Naive thymus-derived CD4-positive, alpha-beta T cell (primary cell): ENCODE measurements at regions not wholly inside any gene's neighbourhood (a gene's known extent, or its start where the extent isn't known, plus 50 kb on each side); places are given as distances from the start of the nearest gene placed in this dataset.

Experiments
- ATAC-seq: fragments of 150-1000 bp; cut with Tn5 transposase; 2 replicates; pipeline ENCODE4 v1.10.0; 2021; ENCODE audit warnings: mild to moderate bottlenecking, moderate library complexity
- CTCF ChIA-PET: fragments of 350-600 bp; sonication (Branson Sonifier 250); formaldehyde crosslinking; loops from one replicate; lab custom pipeline; 2021; ENCODE audit warnings: antibody characterized with exemption; lab: Charles Lee
- POLR2A ChIA-PET: fragments of 350-600 bp; sonication (Branson Sonifier 250); formaldehyde crosslinking; loops from one replicate; lab custom pipeline; 2021; ENCODE audit warnings: antibody characterized with exemption, inconsistent platforms; lab: Charles Lee
- DNase-seq, 9 donors: peaks; one replicate each; pipeline versions ENCODE4 v3.0.0 to v3.0.0-alpha.2; 2020 to 2022; ENCODE audit warnings: mixed read lengths in 1 of 9
- H3K27ac ChIP-seq: one replicate; pipeline ENCODE4 v1.7.0; 2013; ENCODE audit warnings: mild to moderate bottlenecking, low read depth, low read length, moderate library complexity
- H3K27me3 ChIP-seq, 2 donors: one replicate each; pipeline ENCODE4 v1.7.0; 2013; ENCODE audit warnings: low read length in 2 of 2, mild to moderate bottlenecking in 2 of 2, moderate library complexity in 2 of 2; ENCODE audit not compliant: control insufficient read depth in 2 of 2, insufficient read depth in 2 of 2
- H3K36me3 ChIP-seq, 3 experiments: 1 replicate in 2 of 3; 2 replicates in 1 of 3; pipeline ENCODE4 v1.7.0; 2013; ENCODE audit warnings: low read length in 3 of 3, mild to moderate bottlenecking in 3 of 3, moderate library complexity in 1 of 3; ENCODE audit not compliant: insufficient read depth in 3 of 3, control insufficient read depth in 2 of 3
- H3K4me1 ChIP-seq, 2 donors: one replicate each; pipeline ENCODE4 v1.7.0; 2013; ENCODE audit warnings: low read length in 2 of 2, mild to moderate bottlenecking in 2 of 2, moderate library complexity in 1 of 2; ENCODE audit not compliant: control insufficient read depth in 2 of 2, insufficient read depth in 2 of 2
- H3K4me3 ChIP-seq: 2 replicates; pipeline ENCODE4 v1.7.0; 2013; ENCODE audit warnings: mild to moderate bottlenecking, low read length
- H3K9me3 ChIP-seq, 3 experiments: 1 replicate in 2 of 3; 2 replicates in 1 of 3; pipeline ENCODE4 v1.7.0; 2013; ENCODE audit warnings: low read length in 3 of 3; ENCODE audit not compliant: control insufficient read depth in 2 of 3
- H3K27ac Mint-ChIP-seq, 9 donors: one replicate each; pipeline ENCODE4 v1.8.0; 2020 to 2022; ENCODE audit warnings: mixed read lengths in 9 of 9, mild to moderate bottlenecking in 8 of 9, moderate library complexity in 5 of 9, inconsistent platforms in 2 of 9
- H3K27me3 Mint-ChIP-seq, 5 donors: one replicate each; pipeline ENCODE4 v1.8.0; 2021 to 2022; ENCODE audit warnings: mixed read lengths in 5 of 5, mild to moderate bottlenecking in 1 of 5
- H3K36me3 Mint-ChIP-seq, 5 donors: one replicate each; pipeline ENCODE4 v1.8.0; 2020 to 2022; ENCODE audit warnings: mixed read lengths in 5 of 5, mild to moderate bottlenecking in 3 of 5, inconsistent platforms in 1 of 5
- H3K4me1 Mint-ChIP-seq, 7 donors: one replicate each; pipeline ENCODE4 v1.8.0; 2020 to 2022; ENCODE audit warnings: mixed read lengths in 7 of 7, mild to moderate bottlenecking in 3 of 7, inconsistent platforms in 1 of 7
- H3K4me3 Mint-ChIP-seq, 10 donors: one replicate each; pipeline ENCODE4 v1.8.0; 2020 to 2022; ENCODE audit warnings: mild to moderate bottlenecking in 10 of 10, mixed read lengths in 10 of 10, moderate library complexity in 6 of 10, inconsistent platforms in 2 of 10
- H3K9me3 Mint-ChIP-seq, 11 donors: one replicate each; pipeline ENCODE4 v1.8.0; 2020 to 2022; ENCODE audit warnings: mixed read lengths in 11 of 11, mild to moderate bottlenecking in 4 of 11, inconsistent platforms in 1 of 11, moderate library complexity in 1 of 11
- intact Hi-C, 2 donors: fragments of 100-400 bp; cut with micrococcal nuclease; formaldehyde crosslinking; loops; one replicate each; pipeline ENCODE4 v1.15.1; 2023

- peaks cover 0 to 22% (median 4%) of the 10 kb centered on the region in 11 donors for H3K9me3 Mint-ChIP-seq
- no peaks in the 10 kb centered on the region for H3K27me3 ChIP-seq
- intact Hi-C loops, result no loop called here
These were observed 123.2 kb downstream of the WIF1 start for GRCh38 chr12:64997858-64998257.

DNA sequence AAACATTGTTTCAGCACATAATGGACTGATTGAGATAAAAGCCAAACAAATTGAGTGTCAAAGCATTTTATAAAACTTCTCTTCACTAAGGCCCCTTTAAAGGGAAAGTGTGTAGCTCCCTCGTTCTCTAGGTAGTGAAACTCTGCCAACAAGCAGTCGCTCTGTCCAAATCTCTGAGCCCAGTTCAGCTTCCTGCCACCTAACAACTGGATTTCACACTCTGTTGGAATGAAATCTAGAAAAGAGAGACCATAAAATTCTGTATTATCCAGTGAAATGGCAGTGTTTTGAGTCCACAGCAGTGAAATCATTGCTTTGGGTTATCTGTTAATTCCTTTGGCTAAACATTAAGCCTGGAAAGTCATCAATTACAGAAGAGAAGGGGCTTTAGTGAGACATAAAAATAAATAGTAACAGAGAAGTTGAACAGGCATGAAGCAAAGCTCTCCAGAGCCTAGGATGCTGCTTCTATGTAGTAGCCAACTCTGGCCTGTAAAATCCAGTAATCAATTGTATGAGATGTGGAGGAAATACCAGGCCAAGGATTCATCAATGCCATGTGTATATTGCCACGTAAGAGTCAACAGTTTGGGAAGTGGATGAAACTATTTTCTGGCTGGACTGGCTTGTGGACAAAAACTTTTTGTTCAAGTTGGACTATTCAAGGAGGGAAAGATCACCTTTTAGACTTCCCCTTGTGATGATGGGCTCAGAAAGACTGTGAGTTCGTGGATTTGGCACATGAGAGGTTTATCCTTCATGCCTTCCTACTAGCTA, 122.5 kb downstream of the WIF1 start:
- peaks cover 0 to 8% (median 0%) of the 10 kb centered on the region in 5 donors for H3K36me3 Mint-ChIP-seq
- Histone ChIP-seq H3K27me3 (no peaks in the 10 kb centered on the region), H3K4me1 (no peaks in the 10 kb centered on the region), H3K36me3 (no peaks in the 10 kb centered on the region), H3K27ac (no peak overlapping the region), H3K9me3 (no peaks in the 10 kb centered on the region), H3K4me3 (no peak overlapping the region)
- peaks cover 0 to 26% (median 4%) of the 10 kb centered on the region in 11 donors for H3K9me3 Mint-ChIP-seq
- ChIA-PET CTCF (no interaction called here), POLR2A (no interaction called here)
- no peaks in the 10 kb centered on the region for H3K4me1 Mint-ChIP-seq
- no peak for DNase-seq
- H3K27me3 Mint-ChIP-seq, result peaks cover 0 to 44% (median 35%) of the 10 kb centered on the region in 5 donors
- ATAC-seq, result no peak
- no peak overlapping the region for H3K27ac Mint-ChIP-seq
- no peak overlapping the region for H3K4me3 Mint-ChIP-seq
- intact Hi-C loops, result no loop called here

More at GRCh38 chr12:64997858-64998257, 123.2 kb downstream of the WIF1 start:
- no peak for ATAC-seq
- Mint-ChIP-seq H3K4me1 (no peaks in the 10 kb centered on the region), H3K27ac (no peak overlapping the region), H3K4me3 (no peak overlapping the region), H3K27me3 (peaks cover 0 to 39% (median 33%) of the 10 kb centered on the region in 5 donors), H3K36me3 (peaks cover 0 to 8% (median 0%) of the 10 kb centered on the region in 5 donors)
- ChIA-PET POLR2A (no interaction called here), CTCF (no interaction called here)
- DNase-seq, result no peak
- no peaks in the 10 kb centered on the region for H3K9me3 ChIP-seq
- H3K4me3 ChIP-seq, result no peak overlapping the region
- no peaks in the 10 kb centered on the region for H3K36me3 ChIP-seq
- H3K4me1 ChIP-seq, result no peaks in the 10 kb centered on the region
- H3K27ac ChIP-seq, result no peak overlapping the region

DNA sequence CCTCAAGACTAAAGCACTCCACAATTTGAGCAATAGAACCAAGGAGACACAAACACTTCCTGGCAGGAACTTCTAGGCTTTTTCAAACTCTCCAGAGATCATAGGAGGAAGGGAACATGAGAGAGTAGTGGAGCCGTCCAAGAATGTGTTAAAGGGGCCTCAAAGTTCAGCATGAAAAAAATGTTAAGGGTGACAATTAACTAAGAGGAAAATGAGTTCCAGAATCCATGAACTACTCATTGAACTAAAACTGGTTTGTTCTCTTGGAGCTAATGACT, 122.0 kb downstream of the WIF1 start:
- H3K27ac Mint-ChIP-seq, result no peak overlapping the region
- no peak for DNase-seq
- H3K9me3 Mint-ChIP-seq, result peaks cover 0 to 27% (median 4%) of the 10 kb centered on the region in 11 donors
- no peak overlapping the region for H3K4me3 Mint-ChIP-seq
- CTCF ChIA-PET, result no interaction called here
- H3K9me3 ChIP-seq, result no peaks in the 10 kb centered on the region
- H3K36me3 Mint-ChIP-seq, result peaks cover 0 to 8% (median 0%) of the 10 kb centered on the region in 5 donors
- no peaks in the 10 kb centered on the region for H3K4me1 ChIP-seq
- no peaks in the 10 kb centered on the region for H3K36me3 ChIP-seq
- no peak overlapping the region for H3K4me3 ChIP-seq
- intact Hi-C loops, result no loop called here
- peaks cover 0 to 42% (median 35%) of the 10 kb centered on the region in 5 donors for H3K27me3 Mint-ChIP-seq
- H3K27ac ChIP-seq, result no peak overlapping the region
- POLR2A ChIA-PET, result no interaction called here
- no peak for ATAC-seq
- no peaks in the 10 kb centered on the region for H3K4me1 Mint-ChIP-seq
- no peaks in the 10 kb centered on the region for H3K27me3 ChIP-seq
